SJSA1 (cell line): ENCODE measurements at regions not wholly inside any gene's neighbourhood (a gene's known extent, or its start where the extent isn't known, plus 50 kb on each side); places are given as distances from the start of the nearest gene placed in this dataset.
"Not testable (repeated sequence)": the region's sequence is repeated elsewhere in the genome, so short reads cannot be mapped to it uniquely, and the experiment has no call there.

Experiments used
- DNase-seq, 2 experiments: peaks; one replicate each; pipeline ENCODE4 v3.0.0-alpha.2; 2015 to 2020; ENCODE audit warnings: low spot score in 2 of 2, low read depth in 1 of 2
- H3K27ac ChIP-seq: fragments of 250-450 bp; sonication (Bioruptor Pico); 2 replicates; pipeline ENCODE4 v1.5.1; 2020; ENCODE audit warnings: mild to moderate bottlenecking, moderate library complexity
- H3K27me3 ChIP-seq: fragments of 250-450 bp; sonication (Bioruptor Pico); replicated peaks from 2 replicates; pipeline ENCODE4 v1.5.1; 2020; ENCODE audit warnings: mild to moderate bottlenecking, moderate library complexity
- H3K36me3 ChIP-seq: fragments of 250-450 bp; sonication (Bioruptor Pico); 2 replicates; pipeline ENCODE4 v1.5.1; 2020; ENCODE audit warnings: mild to moderate bottlenecking
- H3K4me1 ChIP-seq: fragments of 250-450 bp; sonication (Bioruptor Pico); replicated peaks from 2 replicates; pipeline ENCODE4 v1.6.1; 2021; ENCODE audit warnings: mild to moderate bottlenecking
- H3K4me3 ChIP-seq: fragments of 250-450 bp; sonication (Bioruptor Pico); 2 replicates; pipeline ENCODE4 v1.5.1; 2020; ENCODE audit warnings: mild to moderate bottlenecking
- H3K9me3 ChIP-seq: fragments of 250-450 bp; sonication (Bioruptor Pico); replicated peaks from 2 replicates; pipeline ENCODE4 v1.5.1; 2020; ENCODE audit warnings: mild to moderate bottlenecking

- not testable (repeated sequence) for H3K4me1 ChIP-seq, H3K27me3 ChIP-seq, H3K9me3 ChIP-seq, H3K4me3 ChIP-seq, H3K27ac ChIP-seq, H3K36me3 ChIP-seq, DNase-seq
Measured at GRCh38 chrX:1847000-1847399, 232.1 kb downstream of the ASMT start.

- not testable (repeated sequence) for H3K4me3 ChIP-seq
Measured at GRCh38 chrX:1847790-1848189, 232.9 kb downstream of the ASMT start.

GRCh38 chrX:1851527-1851926, 236.7 kb downstream of the ASMT start:
- no peak overlapping the region for H3K4me3 ChIP-seq
- no peaks in the 10 kb centered on the region for H3K36me3 ChIP-seq
- no peak for DNase-seq
- no peaks in the 10 kb centered on the region for H3K4me1 ChIP-seq
- H3K27me3 ChIP-seq, result no peaks in the 10 kb centered on the region
- H3K27ac ChIP-seq, result no peak overlapping the region
- H3K9me3 ChIP-seq, result no peaks in the 10 kb centered on the region

More at GRCh38 chrX:1847790-1848189, 232.9 kb downstream of the ASMT start:
- not testable (repeated sequence) for H3K4me1 ChIP-seq, H3K36me3 ChIP-seq, DNase-seq, H3K27ac ChIP-seq, H3K9me3 ChIP-seq, H3K27me3 ChIP-seq

GRCh38 chrX:1852082-1852481, 237.2 kb downstream of the ASMT start:
- H3K4me1 ChIP-seq, result no peaks in the 10 kb centered on the region

GRCh38 chrX:1853447-1853846, 238.6 kb downstream of the ASMT start:
- H3K4me3 ChIP-seq, result no peak overlapping the region

More at GRCh38 chrX:1852082-1852481, 237.2 kb downstream of the ASMT start:
- DNase-seq, result no peak
- no peak overlapping the region for H3K27ac ChIP-seq
- H3K36me3 ChIP-seq, result no peaks in the 10 kb centered on the region
- no peaks in the 10 kb centered on the region for H3K9me3 ChIP-seq
- H3K4me3 ChIP-seq, result no peak overlapping the region
- H3K27me3 ChIP-seq, result no peaks in the 10 kb centered on the region

GRCh38 chrX:1853916-1854315, 239.1 kb downstream of the ASMT start:
- Histone ChIP-seq H3K9me3 (no peaks in the 10 kb centered on the region), H3K4me3 (no peak overlapping the region), H3K36me3 (no peaks in the 10 kb centered on the region), H3K4me1 (no peaks in the 10 kb centered on the region), H3K27ac (no peak overlapping the region), H3K27me3 (no peaks in the 10 kb centered on the region)
- no peak for DNase-seq

More at GRCh38 chrX:1853447-1853846, 238.6 kb downstream of the ASMT start:
- Histone ChIP-seq H3K4me1 (no peaks in the 10 kb centered on the region), H3K27ac (no peak overlapping the region), H3K27me3 (no peaks in the 10 kb centered on the region), H3K9me3 (no peaks in the 10 kb centered on the region), H3K36me3 (no peaks in the 10 kb centered on the region)
- DNase-seq, result no peak

GRCh38 chrX:1854861-1855260, 240.0 kb downstream of the ASMT start:
- not testable (repeated sequence) for DNase-seq, H3K4me3 ChIP-seq, H3K9me3 ChIP-seq, H3K36me3 ChIP-seq, H3K27ac ChIP-seq, H3K4me1 ChIP-seq, H3K27me3 ChIP-seq

GRCh38 chrX:1859266-1859665, 244.4 kb downstream of the ASMT start:
- not testable (repeated sequence) for H3K4me1 ChIP-seq, DNase-seq, H3K9me3 ChIP-seq

GRCh38 chrX:1860936-1861594, 246.2 kb downstream of the ASMT start:
- Histone ChIP-seq H3K9me3 (no peaks in the 10 kb centered on the region), H3K27ac (no peak overlapping the region), H3K27me3 (no peaks in the 10 kb centered on the region), H3K36me3 (no peaks in the 10 kb centered on the region), H3K4me1 (no peaks in the 10 kb centered on the region), H3K4me3 (no peak overlapping the region)
- no peak for DNase-seq

More at GRCh38 chrX:1859266-1859665, 244.4 kb downstream of the ASMT start:
- not testable (repeated sequence) for H3K27me3 ChIP-seq, H3K27ac ChIP-seq, H3K36me3 ChIP-seq, H3K4me3 ChIP-seq

- not testable (repeated sequence) for H3K27ac ChIP-seq, DNase-seq, H3K4me1 ChIP-seq, H3K27me3 ChIP-seq, H3K36me3 ChIP-seq, H3K9me3 ChIP-seq, H3K4me3 ChIP-seq
Measured at GRCh38 chrX:1863995-1864394, 249.1 kb downstream of the ASMT start.

- Histone ChIP-seq H3K4me3 (no peak overlapping the region), H3K27me3 (no peaks in the 10 kb centered on the region), H3K27ac (no peak overlapping the region), H3K4me1 (no peaks in the 10 kb centered on the region), H3K9me3 (no peaks in the 10 kb centered on the region), H3K36me3 (no peaks in the 10 kb centered on the region)
- DNase-seq, result peak in 1 of 2 experiments; percentile 27
Measured at GRCh38 chrX:1870421-1870820, 255.6 kb downstream of the ASMT start.

GRCh38 chrX:1871887-1872286, 257.0 kb downstream of the ASMT start:
- Histone ChIP-seq H3K9me3 (no peaks in the 10 kb centered on the region), H3K27me3 (no peaks in the 10 kb centered on the region), H3K36me3 (no peaks in the 10 kb centered on the region), H3K27ac (no peak overlapping the region), H3K4me1 (no peaks in the 10 kb centered on the region), H3K4me3 (no peak overlapping the region)
- DNase-seq, result no peak

- no peaks in the 10 kb centered on the region for H3K36me3 ChIP-seq
- no peaks in the 10 kb centered on the region for H3K27me3 ChIP-seq
- H3K4me3 ChIP-seq, result no peak overlapping the region
- no peaks in the 10 kb centered on the region for H3K4me1 ChIP-seq
- DNase-seq, result no peak
- no peaks in the 10 kb centered on the region for H3K9me3 ChIP-seq
- H3K27ac ChIP-seq, result no peak overlapping the region
Measured at GRCh38 chrX:1873671-1874070, 258.8 kb downstream of the ASMT start.

GRCh38 chrX:1874416-1874815, 259.6 kb downstream of the ASMT start:
- Histone ChIP-seq H3K4me1 (no peaks in the 10 kb centered on the region), H3K4me3 (no peak overlapping the region), H3K27ac (no peak overlapping the region), H3K9me3 (no peaks in the 10 kb centered on the region), H3K27me3 (no peaks in the 10 kb centered on the region), H3K36me3 (no peaks in the 10 kb centered on the region)
- DNase-seq, result no peak

- no peaks in the 10 kb centered on the region for H3K9me3 ChIP-seq
- no peak overlapping the region for H3K4me3 ChIP-seq
- no peak overlapping the region for H3K27ac ChIP-seq
- no peaks in the 10 kb centered on the region for H3K4me1 ChIP-seq
- H3K36me3 ChIP-seq, result no peaks in the 10 kb centered on the region
- DNase-seq, result no peak
- no peaks in the 10 kb centered on the region for H3K27me3 ChIP-seq
Measured at GRCh38 chrX:1874899-1875298, 260.0 kb downstream of the ASMT start.
